ENCODE measurements at regions not wholly inside any gene's neighbourhood (a gene's known extent, or its start where the extent isn't known, plus 50 kb on each side); places are given as distances from the start of the nearest gene placed in this dataset.

DNA sequence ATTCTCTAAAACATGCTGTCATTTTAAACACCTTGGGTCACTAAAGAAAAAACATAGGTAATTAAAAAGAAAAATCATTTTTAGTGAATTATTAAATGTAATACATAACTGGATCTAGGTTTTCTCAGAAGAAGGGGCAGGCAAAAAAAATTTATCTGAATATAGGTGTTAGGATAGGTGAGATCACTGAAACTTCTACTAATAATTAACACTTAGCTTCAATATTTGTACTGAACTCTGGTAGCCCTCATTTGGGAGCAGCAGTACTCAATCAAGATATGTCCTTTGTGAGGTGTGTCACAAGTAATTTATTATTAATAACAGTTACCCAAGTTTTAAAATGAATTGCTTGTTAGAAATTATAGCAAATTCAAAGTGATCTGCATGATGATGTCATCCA, 103.6 kb downstream of the ATP23 start:
- no peak for DNase-seq
- Histone ChIP-seq H3K36me3 (no peaks in the 10 kb centered on the region), H3K27me3 (no peaks in the 10 kb centered on the region), H3K4me1 (peaks cover 0 to 9% (median 0%) of the 10 kb centered on the region in 3 donors), H3K4me3 (no peak overlapping the region), H3K27ac (no peak overlapping the region), H3K9me3 (peaks cover 0 to 18% (median 0%) of the 10 kb centered on the region in 3 donors)
- TF ChIP-seq CTCF (IDR thresholded peaks at IDR 0.05) = no peak
- TF ChIP-seq POLR2A (IDR thresholded peaks at IDR 0.05) = no peak
- intact Hi-C loops (cut with DNase I) = no loop called here

GRCh38 chr12:58046271-58046670, 104.9 kb downstream of the ATP23 start:
- H3K27ac ChIP-seq = no peak overlapping the region
- no peaks in the 10 kb centered on the region for H3K27me3 ChIP-seq
- 67 to 74% methylated on average over 1 of the region's 1 CpG for WGBS, 2 donors
- H3K4me1 ChIP-seq = peaks cover 0 to 9% (median 0%) of the 10 kb centered on the region in 3 donors
- TF ChIP-seq POLR2A (IDR thresholded peaks at IDR 0.05) = no peak
- no peak for TF ChIP-seq CTCF (IDR thresholded peaks at IDR 0.05)
- intact Hi-C loops (cut with DNase I) = no loop called here
- H3K36me3 ChIP-seq = no peaks in the 10 kb centered on the region
- peaks cover 0 to 12% (median 0%) of the 10 kb centered on the region in 3 donors for H3K9me3 ChIP-seq
- no peak overlapping the region for H3K4me3 ChIP-seq
- no peak for DNase-seq

- Histone ChIP-seq H3K4me3 (no peak overlapping the region), H3K27me3 (no peaks in the 10 kb centered on the region), H3K27ac (no peak overlapping the region), H3K36me3 (no peaks in the 10 kb centered on the region), H3K9me3 (peaks cover 0 to 13% (median 8%) of the 10 kb centered on the region in 3 donors), H3K4me1 (no peaks in the 10 kb centered on the region)
- intact Hi-C loops (cut with DNase I) = no loop called here
- 33 to 39% methylated on average over 1 of the region's 1 CpG for WGBS, 2 donors
- TF ChIP-seq POLR2A (IDR thresholded peaks at IDR 0.05) = no peak
- TF ChIP-seq CTCF (IDR thresholded peaks at IDR 0.05) = no peak
- DNase-seq = no peak
Measured at GRCh38 chr12:58051378-58051777, 110.0 kb downstream of the ATP23 start.

- 92 to 100% methylated on average over 1 of the region's 1 CpG for WGBS, 2 donors
- no peak for TF ChIP-seq CTCF (IDR thresholded peaks at IDR 0.05)
- no peak for TF ChIP-seq POLR2A (IDR thresholded peaks at IDR 0.05)
- Histone ChIP-seq H3K27me3 (no peaks in the 10 kb centered on the region), H3K36me3 (no peaks in the 10 kb centered on the region), H3K4me1 (peaks cover 0 to 30% (median 14%) of the 10 kb centered on the region in 3 donors), H3K27ac (no peak overlapping the region), H3K9me3 (peaks cover 0 to 4% (median 0%) of the 10 kb centered on the region in 3 donors), H3K4me3 (no peak overlapping the region)
- no peak for DNase-seq
- intact Hi-C loops (cut with DNase I) = no loop called here
Measured at GRCh38 chr12:58064666-58065065, 123.3 kb downstream of the ATP23 start.

DNA sequence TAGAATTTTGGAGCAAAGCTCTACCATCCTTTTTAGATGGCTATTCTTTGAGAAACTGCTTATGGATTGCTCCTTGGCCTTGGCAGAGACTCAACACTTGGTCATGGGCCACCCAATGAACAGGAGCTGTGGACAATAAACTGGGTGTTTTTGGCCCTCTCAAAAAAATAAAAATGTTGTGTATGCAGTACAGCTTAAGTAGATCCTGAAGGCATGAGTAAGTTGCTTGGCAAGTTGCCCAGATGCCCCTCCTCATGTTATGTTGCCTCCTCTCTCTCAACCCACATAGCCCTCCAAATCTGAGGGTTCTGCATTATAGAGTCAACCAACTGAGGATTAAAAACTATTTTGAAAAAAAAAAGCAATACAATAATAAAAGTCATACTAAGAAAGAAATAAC, 124.9 kb downstream of the ATP23 start:
- intact Hi-C loops (cut with DNase I) = no loop called here
- no peak for DNase-seq
- H3K4me3 ChIP-seq = no peak overlapping the region
- peaks cover 4 to 46% (median 18%) of the 10 kb centered on the region in 3 donors for H3K4me1 ChIP-seq
- H3K36me3 ChIP-seq = no peaks in the 10 kb centered on the region
- H3K27ac ChIP-seq = no peak overlapping the region
- TF ChIP-seq CTCF (IDR thresholded peaks at IDR 0.05) = no peak
- no peak for TF ChIP-seq POLR2A (IDR thresholded peaks at IDR 0.05)
- H3K27me3 ChIP-seq = no peaks in the 10 kb centered on the region
- H3K9me3 ChIP-seq = peaks cover 0 to 4% (median 0%) of the 10 kb centered on the region in 3 donors

All from esophagus squamous epithelium (tissue), 5 donors.